ENCODE measurements at regions not wholly inside any gene's neighbourhood (a gene's known extent, or its start where the extent isn't known, plus 50 kb on each side); places are given as distances from the start of the nearest gene placed in this dataset.

DNA sequence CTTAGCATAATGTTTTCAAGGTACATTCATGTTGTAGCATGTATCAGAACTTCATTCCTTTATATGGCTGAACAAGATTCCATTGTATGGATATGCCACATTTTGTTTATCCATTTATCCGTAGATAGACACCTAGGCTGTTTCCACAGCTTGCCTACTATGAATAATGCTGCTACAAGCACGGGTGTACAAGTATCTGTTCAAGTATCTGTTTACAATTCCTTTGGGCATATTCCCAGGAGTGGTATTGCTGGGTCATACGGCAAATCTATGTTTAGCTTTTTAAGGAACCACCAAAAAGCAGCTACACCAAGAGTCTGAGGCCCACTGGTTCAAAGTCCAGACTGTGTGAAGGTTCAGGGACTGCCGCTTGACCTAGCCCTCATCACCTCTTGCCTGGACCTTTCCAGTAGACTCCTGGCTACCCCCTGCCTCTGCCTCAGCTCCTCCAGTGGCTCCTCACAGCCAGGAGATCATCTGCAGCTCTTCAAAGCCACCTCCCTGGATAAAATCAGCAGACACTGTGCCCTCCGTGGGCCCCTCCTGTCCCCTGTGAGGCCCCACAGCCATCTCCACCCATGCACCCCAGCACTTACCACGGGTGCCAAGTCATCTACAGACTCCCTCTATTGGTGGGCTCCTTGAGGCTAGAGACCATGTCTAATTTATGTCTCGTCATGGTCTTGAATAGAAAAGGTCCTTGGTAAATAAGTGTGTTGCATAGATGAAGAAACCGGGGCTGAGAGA is 160.3 kb downstream of the MN1 start:
- no peaks in the 10 kb centered on the region for H3K36me3 ChIP-seq
- H3K4me3 ChIP-seq = no peak overlapping the region
- 46 to 57% (median 51%) methylated on average over 8 of the region's 8 CpGs for WGBS, 5 donors
- peak overlapping the region in 2 of 5 donors; percentile 8 to 37 for H3K27ac ChIP-seq
- intact Hi-C loops (cut with DNase I; ENCODE audit: low total_unique reads) = no loop called here
- TF ChIP-seq EP300 (IDR thresholded peaks at IDR 0.05) = no peak
- no peak for TF ChIP-seq POLR2AphosphoS5 (IDR thresholded peaks at IDR 0.05)
- TF ChIP-seq, protein P1, sequence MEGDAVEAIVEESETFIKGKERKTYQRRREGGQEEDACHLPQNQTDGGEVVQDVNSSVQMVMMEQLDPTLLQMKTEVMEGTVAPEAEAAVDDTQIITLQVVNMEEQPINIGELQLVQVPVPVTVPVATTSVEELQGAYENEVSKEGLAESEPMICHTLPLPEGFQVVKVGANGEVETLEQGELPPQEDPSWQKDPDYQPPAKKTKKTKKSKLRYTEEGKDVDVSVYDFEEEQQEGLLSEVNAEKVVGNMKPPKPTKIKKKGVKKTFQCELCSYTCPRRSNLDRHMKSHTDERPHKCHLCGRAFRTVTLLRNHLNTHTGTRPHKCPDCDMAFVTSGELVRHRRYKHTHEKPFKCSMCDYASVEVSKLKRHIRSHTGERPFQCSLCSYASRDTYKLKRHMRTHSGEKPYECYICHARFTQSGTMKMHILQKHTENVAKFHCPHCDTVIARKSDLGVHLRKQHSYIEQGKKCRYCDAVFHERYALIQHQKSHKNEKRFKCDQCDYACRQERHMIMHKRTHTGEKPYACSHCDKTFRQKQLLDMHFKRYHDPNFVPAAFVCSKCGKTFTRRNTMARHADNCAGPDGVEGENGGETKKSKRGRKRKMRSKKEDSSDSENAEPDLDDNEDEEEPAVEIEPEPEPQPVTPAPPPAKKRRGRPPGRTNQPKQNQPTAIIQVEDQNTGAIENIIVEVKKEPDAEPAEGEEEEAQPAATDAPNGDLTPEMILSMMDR (IDR thresholded peaks at IDR 0.05) = no peak
- TF ChIP-seq POLR2A (IDR thresholded peaks at IDR 0.05) = no peak
- H3K9me3 ChIP-seq = no peaks in the 10 kb centered on the region
- peaks cover 0 to 15% (median 3%) of the 10 kb centered on the region in 4 donors for H3K4me1 ChIP-seq
- no peaks in the 10 kb centered on the region for H3K27me3 ChIP-seq
- peak in 1 of 2 donors; percentile 30 for DNase-seq

DNA sequence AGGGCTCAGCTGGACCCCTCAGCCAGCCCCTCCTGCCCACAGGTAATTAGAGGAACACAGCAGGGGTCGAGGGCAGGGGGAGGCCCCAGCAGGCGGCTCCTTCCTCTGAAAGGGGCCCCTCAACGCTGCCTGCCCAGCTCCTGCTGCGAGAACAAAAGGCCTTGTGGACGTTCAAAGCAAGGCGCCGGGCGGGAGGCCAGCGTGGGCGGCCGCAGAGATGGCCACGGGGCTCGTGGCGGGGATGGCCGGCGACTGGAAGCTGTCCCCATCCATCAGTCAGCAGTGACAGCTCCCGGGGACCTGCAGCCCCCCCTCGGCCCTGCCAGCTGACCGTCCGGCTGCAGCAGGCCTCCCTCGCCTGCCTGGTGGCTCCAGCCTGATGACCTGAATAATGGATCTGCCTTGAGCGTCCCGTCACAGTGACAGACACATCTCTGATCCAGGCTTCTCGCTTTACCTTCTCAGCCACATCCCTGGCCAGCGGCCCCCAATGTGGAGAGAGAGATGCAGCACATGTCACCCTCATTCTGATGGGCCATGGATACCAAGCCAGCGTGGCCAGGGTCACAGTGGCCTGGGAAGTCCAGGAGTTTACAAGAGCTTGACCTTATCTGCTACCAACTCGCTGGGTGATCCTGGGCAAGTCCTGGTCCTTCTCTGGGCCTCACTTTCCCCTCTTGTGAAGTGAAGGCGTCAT is 159.3 kb downstream of the MN1 start:
- peak in 1 of 2 donors; percentile 33 for DNase-seq
- Histone ChIP-seq H3K4me1 (peaks cover 0 to 10% (median 3%) of the 10 kb centered on the region in 4 donors), H3K27ac (no peak overlapping the region), H3K4me3 (no peak overlapping the region), H3K27me3 (no peaks in the 10 kb centered on the region), H3K9me3 (no peaks in the 10 kb centered on the region), H3K36me3 (no peaks in the 10 kb centered on the region)
- intact Hi-C loops (cut with DNase I; ENCODE audit: low total_unique reads) = no loop called here
- 71 to 92% (median 79%) methylated on average over 8 to 28 of the region's 28 CpGs for WGBS, 5 donors
- TF ChIP-seq EP300 (IDR thresholded peaks at IDR 0.05) (no peak), POLR2AphosphoS5 (IDR thresholded peaks at IDR 0.05) (no peak), POLR2A (IDR thresholded peaks at IDR 0.05) (no peak)
- TF ChIP-seq, protein P1 (IDR thresholded peaks at IDR 0.05) = no peak

DNA sequence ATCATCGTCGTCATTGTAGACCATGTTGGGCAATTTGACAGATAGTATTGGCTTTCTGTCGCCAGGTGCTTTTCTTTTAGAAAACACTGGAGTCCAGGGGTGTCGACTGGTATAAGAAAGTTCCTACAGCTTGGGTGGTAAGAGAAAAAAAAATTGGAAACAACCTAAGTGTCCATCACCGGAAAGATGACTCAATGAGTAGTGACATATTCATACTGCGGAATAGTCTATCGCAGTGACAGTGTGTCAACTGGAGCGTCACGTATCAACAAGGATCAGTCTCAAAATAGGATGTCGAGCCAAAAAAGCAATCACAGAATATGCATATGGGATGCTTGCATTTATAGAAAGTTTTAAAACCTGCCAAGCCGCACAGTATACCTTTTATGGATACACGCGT is 157.6 kb downstream of the MN1 start:
- Histone ChIP-seq H3K4me3 (no peak overlapping the region), H3K9me3 (no peaks in the 10 kb centered on the region), H3K27me3 (no peaks in the 10 kb centered on the region), H3K27ac (no peak overlapping the region), H3K4me1 (peaks cover 0 to 14% (median 4%) of the 10 kb centered on the region in 4 donors), H3K36me3 (no peaks in the 10 kb centered on the region)
- no peak for DNase-seq
- 93 to 97% (median 96%) methylated on average over 13 of the region's 13 CpGs for WGBS, 5 donors
- TF ChIP-seq POLR2AphosphoS5 (IDR thresholded peaks at IDR 0.05) (no peak), EP300 (IDR thresholded peaks at IDR 0.05) (no peak), POLR2A (IDR thresholded peaks at IDR 0.05) (no peak)
- TF ChIP-seq, protein P1 (IDR thresholded peaks at IDR 0.05) = no peak
- intact Hi-C loops (cut with DNase I; ENCODE audit: low total_unique reads) = no loop called here

GRCh38 chr22:27644566-27644965 is 157.0 kb downstream of the MN1 start:
- Histone ChIP-seq H3K36me3 (no peaks in the 10 kb centered on the region), H3K4me1 (peaks cover 0 to 14% (median 4%) of the 10 kb centered on the region in 4 donors), H3K27ac (no peak overlapping the region), H3K27me3 (no peaks in the 10 kb centered on the region), H3K4me3 (no peak overlapping the region), H3K9me3 (no peaks in the 10 kb centered on the region)
- TF ChIP-seq, protein P1 (IDR thresholded peaks at IDR 0.05) = no peak
- TF ChIP-seq POLR2A (IDR thresholded peaks at IDR 0.05) (no peak), EP300 (IDR thresholded peaks at IDR 0.05) (no peak), POLR2AphosphoS5 (IDR thresholded peaks at IDR 0.05) (no peak)
- DNase-seq = no peak
- intact Hi-C loops (cut with DNase I; ENCODE audit: low total_unique reads) = no loop called here
- WGBS, 5 donors = 76 to 82% (median 78%) methylated on average over 7 of the region's 7 CpGs

Data from stomach (tissue), 8 donors.